Erythroblast (primary cell): ENCODE measurements at regions not wholly inside any gene's neighbourhood (a gene's known extent, or its start where the extent isn't known, plus 50 kb on each side); places are given as distances from the start of the nearest gene placed in this dataset.

Experiments used
- GATA1 ChIP-seq: IDR thresholded peaks from 2 replicates; pipeline ENCODE4 v1.6.1; 2011; ENCODE audit warnings: low read depth, mild to moderate bottlenecking, control low read depth, low read length, moderate library complexity
- POLR2A ChIP-seq: IDR thresholded peaks from 2 replicates; pipeline ENCODE4 v1.6.1; 2011; ENCODE audit warnings: mild to moderate bottlenecking, low read length

- TF ChIP-seq POLR2A = no peak
- no peak for TF ChIP-seq GATA1
Measured at GRCh38 chr2:180599804-180600203, 380.6 kb upstream of the UBE2E3 start.
